IPS DF 4.7 (cell line): ENCODE measurements at regions not wholly inside any gene's neighbourhood (a gene's known extent, or its start where the extent isn't known, plus 50 kb on each side); places are given as distances from the start of the nearest gene placed in this dataset.

ENCODE experiments used
- DNase-seq: peaks from one replicate; pipeline ENCODE4 v3.0.0-alpha.2; 2013; ENCODE audit warnings: low spot score; ENCODE audit errors: extremely low read depth

DNA sequence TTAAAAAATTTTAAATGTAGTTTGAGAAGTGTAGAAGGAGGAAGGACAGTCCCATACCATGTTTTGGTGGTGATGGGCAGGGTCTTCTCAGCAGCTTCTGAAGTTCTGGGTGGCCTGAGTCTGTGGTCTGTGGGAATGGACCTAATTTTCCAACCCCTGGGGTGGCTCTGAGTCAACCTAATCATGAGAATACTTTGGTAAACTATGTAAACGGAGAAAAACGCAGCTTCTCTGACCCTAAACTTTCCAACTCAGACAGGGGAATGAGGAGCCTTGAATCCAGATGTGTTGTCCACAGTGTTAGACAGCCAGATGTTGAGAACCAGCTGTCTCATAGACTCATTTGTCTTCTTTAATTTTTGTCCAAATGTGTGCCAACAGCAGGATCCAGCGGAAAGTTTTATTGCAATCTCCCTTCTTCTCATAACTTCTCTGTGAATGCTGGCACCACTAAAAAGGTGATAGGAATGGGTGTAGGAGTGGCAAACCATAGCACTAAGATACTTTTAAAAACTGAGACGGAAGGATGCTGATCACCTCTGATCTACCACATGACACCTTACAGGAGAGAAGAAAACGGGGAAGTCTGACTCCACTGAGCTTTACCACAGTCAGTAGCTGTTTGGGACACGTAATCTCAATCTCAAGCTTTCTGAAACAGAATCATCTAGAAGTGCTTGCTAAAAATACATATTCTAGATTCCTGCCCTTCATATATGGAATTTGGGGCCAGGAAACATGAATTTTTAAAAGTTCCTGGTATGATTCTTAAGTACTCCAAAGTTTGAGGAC lies 90.5 kb upstream of the PHYHIPL start:
- no peak for DNase-seq

DNA sequence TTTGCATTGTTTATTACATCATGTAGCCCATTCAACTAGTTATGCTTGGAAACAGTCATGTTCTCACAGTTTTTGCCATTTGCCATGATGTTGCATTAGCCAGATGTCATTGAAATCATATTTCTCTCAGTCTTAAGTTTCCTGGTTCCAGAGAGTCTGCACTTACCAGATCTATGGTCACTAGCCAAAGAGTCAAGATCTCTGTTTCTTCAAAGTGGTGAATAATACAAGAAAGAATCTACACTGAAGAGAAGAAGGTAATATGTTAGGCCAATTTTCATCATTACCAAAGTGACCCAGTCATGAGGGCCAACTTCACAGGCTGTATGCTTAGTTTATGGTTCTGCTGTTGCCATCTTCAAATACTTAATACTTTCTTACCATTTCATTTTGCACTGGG lies 89.0 kb upstream of the PHYHIPL start:
- DNase-seq: no peak

DNA sequence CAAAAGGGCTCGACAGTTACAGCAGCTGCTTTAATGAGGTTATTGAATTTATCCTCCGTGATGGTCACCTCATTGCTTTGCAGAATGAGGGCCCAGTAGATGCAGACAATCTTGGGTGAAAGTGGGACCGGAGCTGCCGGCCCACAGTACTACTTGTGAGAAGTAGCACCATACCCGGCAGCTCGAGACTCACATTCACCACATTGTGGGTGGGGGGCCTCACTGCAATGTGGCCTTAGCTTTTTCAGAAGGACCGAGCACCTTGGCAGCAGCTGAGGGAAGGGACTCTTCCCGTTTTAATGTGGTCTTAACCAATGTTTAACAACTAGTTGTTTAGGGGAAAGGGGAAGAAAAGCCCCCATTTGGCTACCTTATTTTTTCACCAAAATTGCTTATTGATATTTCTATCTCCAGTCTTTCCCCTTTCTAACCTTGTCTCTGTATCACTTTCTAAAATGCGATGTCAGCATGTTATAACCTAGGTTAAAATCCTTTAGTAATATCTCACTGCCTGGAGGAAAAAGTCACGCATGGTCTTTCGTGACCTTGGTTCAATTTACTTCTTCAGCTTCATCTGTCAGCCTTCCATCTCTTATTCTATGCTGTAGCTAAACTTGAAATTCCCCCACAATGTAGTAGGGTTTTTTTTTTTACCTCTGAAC lies 87.4 kb upstream of the PHYHIPL start:
- no peak for DNase-seq

DNA sequence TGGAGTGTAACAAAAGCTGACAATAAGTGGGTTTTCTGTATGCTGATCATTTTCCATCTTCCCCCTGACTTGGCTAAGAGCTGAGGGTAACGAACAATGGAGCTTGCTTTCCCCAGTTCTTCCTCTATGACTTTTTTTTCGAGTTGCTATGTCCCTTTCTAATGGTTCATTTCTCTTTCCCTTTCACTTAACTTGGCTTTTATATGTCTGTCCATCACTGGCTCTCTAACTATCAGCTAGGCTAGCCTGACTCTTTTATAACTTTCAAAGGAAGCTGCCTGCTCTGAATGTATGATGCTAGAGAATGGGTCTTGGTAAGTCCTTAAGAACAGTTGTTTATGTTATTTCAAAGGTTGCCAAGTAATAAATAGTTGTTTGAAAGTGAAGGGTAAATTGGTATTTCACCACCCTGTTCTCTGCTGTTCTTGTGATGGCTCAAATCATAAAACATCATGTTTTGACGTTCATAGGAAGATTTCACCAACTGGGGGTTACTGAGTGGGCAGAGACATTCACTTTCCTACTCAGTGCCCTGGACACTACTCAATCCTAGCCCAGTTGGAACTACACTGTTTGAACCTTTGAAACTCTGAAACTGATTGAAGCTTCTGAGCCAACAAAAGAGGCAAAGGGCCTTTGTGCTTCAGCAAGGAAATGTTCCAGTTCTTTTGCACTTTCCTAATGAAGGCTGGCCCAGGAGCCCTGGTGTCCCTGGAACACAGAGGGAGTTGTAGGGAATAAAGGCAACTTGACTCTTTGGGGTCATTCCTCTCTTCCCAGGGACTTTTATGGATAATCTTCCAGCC lies 85.4 kb upstream of the PHYHIPL start:
- DNase-seq: no peak

DNA sequence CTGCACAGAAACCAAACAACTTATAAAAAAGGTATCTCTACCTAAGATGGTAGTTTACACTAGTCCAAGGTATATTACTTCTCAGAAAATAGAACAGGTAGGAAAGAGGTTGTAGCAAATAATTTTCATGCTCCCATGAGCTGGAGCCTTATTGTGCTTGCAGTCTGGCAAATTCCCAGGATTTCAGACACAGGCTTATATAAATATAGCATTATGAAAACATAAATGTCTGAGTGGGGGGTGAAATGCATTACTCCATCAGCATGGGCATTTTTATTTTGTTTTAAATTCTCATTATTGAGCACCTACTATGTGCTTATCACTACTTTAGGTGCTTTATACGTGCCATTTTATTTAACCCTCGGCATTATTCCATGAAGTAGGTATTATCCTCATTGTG lies 83.0 kb upstream of the PHYHIPL start:
- no peak for DNase-seq

DNA sequence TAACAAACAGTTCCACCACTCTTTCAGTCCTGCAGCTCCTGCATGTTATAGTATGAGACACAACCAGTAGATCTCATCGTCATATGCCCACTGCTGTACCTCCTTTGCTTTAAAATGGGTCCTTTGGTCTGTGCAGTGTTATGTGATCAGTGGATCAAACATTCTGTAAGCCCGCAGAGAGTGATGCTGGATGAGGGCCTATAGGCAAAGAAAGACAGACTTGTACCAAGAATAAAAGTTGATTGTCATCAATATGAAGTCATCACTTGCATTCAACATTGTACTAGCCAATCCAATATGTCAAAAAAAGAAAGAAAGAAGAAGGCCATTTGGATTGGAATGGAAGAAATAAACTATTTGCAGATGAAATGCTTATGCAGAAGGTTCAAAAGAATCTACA lies 79.8 kb upstream of the PHYHIPL start:
- no peak for DNase-seq

DNA sequence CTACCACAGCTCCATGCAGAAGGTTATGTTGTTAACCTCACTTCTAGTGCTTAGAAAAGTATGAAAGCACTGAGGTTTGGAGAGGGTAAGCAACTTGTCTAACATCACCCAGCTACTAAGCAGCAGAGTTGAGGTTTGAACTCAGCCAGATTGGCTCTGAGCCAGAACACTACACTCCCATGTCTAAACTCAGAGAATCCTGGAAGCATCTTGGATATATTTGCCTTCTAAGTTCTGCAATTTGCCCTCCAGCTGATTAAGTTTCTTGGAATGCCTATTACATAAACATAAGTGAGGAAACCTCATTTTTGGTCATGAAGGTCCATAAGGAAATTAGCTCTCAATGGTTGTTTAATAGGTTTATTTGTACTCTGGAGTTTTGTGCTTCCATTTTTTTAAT lies 78.1 kb upstream of the PHYHIPL start:
- no peak for DNase-seq

DNA sequence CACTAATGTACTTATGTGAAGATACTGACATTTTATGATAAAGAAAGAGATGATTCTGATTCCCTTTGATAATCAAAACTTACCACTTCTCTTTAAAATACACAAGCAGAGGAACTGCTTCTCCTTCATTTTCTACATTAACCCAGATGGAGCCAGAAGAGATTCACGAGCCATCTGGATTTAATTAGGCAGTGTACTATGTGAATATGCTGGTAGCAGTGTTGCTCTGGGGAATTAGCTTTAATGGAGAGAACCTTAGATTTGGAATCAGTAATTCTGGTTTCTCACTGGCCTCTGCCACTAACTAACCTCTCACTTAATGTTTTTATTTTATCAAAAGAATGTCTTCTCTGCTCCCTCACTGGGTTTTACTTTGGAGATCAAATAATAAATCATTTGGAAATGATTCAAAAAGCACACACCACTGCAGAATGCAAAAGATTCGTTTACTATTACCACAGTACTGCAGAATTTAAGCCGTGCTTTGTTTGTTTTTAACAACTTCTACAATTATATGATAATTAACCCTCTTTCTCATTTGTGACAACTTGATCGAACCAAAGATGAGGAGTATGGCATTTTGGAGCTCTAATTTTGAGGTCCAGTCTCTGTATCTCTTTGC lies 77.5 kb upstream of the PHYHIPL start:
- DNase-seq: no peak

DNA sequence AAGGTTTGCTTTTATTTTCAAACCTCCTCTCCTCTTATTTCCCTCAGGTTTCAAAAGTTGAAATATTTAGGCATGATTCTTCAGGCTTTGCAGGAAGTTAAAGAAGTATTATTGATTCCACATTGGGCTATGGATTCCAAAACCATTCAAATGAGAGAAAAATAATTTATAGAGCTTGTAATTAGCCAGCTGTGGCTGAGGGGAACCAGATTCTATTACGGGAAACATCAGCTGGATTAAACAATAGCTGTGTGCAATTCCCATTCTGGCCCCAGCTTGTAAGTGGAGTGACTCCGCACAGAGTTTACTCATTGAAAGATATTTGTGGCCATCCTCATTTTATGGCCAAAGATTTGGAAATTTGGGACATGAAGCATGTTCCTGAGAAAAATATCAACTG lies 77.0 kb upstream of the PHYHIPL start:
- no peak for DNase-seq

DNA sequence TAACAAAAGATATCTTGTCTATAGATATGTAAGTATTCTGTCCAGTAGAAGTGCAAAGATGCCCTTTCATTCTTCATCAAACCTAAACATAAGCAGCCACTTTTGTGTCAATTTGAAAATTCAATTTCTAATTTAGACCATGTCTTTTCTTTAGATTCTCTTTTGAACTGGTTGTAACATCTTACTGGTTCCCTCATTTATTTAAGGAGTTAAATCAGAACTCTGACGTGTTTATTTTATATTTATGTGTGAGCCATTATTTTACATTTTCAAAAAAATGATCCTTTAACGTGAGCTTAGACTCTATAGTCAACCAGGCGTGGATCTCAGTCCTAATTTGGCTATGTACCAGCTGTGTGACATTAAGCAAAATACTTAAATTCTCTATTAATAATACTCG lies 74.0 kb upstream of the PHYHIPL start:
- no peak for DNase-seq

DNA sequence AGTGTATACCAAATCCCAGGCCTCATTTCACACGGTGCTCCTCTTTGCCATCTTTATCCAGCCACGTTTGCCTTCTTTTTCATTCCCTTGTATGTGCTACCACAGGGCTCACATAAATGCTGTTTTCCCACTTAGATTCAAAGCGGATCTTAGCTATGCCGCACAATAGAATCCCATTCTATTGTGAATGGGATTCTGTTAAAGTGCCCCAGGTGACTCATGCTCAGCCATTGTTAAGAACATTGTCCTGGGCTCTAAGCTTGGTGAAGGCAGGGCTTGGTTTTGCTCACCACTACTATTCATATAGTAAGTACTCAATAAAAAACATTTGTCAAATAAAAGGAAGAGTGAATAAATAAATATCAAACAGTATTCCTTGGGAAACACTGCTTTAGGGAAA lies 72.3 kb upstream of the PHYHIPL start:
- no peak for DNase-seq

DNA sequence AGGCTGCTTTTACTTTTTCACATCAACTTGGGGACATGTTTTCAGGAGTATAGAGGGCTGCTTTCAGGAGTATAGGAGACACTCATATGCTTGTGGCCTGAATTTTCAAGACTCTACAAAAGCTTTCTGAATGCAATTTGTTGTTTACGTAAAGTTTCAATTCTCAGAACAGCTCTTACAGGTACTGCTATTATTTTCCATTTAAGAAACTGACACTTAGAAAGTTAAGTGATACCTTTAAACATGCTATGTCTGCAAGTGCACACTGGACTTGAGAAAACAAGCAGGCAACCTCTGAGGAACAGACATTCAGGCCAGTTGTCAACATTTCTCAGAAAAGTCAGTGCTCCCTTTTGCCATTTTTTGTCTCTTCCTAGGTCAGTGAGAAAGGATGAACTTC lies 70.0 kb upstream of the PHYHIPL start:
- DNase-seq: no peak

DNA sequence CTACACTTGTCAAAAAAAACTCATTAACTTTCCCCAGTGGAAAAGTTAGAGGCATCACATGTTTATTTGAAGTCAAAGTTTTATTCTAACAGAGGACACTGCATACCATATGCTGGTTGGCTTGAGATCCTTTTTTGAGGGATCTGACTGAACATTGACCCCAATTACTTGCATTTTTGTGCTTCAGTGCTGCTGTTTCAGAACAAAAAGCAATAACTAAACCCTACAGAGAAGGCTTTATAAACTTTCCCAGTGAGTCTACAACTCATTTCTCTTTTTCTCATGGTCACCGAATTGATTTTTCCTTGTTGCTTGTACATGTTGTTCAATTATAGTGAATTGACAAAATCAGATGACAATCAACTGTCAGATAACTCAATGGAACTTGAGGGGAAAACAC lies 69.3 kb upstream of the PHYHIPL start:
- no peak for DNase-seq

DNA sequence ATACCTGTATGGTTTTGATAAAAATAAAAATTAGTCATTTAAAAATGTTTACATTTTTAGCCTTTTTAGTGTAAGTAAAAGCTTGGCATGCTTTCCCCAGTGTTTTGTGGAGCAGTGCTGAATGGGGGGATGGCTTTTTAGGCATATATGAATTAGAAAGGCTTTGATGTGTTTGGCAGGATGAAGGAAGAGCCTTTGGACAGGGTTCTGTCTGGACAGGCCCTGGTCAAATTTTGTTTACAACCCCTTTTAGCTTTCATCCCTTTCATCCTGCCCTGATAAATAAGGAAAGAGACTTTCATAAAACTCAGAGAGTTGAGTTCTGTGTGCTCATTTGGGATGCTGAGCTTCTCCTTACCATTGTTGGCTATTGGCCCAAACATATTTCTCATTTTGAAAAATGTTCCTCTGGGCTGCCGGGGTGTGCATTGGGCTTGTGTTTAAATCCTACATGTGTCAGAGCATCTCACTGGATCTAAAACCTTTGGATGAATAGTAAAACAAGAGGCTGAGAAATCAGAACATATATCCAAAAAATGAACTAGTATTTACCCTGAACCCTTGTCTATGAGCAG lies 68.1 kb upstream of the PHYHIPL start:
- no peak for DNase-seq

DNA sequence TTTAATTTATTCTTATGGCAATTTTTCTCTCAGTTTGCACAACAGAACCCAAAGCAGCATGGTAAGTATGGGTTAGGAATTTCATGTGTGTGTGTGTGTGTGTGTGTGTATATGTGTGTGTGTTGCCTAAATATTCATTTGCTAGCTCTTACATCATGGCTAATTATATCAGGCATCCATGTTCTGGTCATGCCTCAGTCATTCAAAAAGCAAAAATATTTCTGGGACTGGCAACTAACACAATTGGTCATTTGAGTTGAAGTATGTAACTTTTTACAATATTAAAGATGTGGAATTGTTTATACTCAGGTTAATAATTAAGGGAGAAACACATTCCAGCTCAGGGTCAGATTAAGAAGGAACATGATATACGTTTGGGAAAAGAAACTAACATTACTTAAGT lies 67.6 kb upstream of the PHYHIPL start:
- no peak for DNase-seq

DNA sequence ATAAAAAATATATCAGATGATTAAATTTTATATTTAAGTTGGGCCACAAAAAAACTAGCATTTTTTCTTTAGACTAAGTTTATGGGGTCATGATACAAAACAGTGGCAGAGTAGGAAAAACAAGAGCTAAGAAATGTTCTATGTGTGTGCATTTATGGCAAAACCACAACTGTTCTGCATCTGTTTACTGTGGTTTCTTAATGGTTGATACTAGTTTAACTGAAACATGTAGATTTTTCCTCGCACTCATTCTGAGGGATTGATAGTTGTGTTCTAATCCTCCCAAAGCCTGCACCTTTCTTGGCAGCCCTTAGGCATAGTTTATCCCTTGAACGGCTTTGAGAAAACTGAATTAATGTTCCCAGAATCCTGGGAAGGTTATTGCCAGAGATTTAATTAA lies 66.6 kb upstream of the PHYHIPL start:
- no peak for DNase-seq

DNA sequence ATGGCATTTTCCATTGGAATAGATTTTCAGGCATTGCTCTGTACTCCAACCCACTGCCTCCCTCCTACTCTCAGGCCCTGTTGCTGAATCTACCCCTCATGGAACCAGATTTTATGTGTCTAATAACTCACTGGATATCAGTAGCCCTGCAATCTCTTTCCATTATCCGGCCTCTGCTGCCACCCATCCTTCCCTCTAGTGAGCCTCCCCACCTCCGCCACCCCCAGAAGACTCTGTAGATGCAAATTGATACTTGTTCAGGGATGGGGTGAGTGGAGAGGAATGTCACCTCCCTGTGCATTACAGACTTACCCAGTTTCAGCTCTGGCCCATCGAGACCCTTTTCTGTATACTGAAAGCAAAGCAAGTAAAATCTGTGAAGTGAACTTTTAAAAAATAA lies 52.3 kb upstream of the PHYHIPL start:
- DNase-seq: no peak

DNA sequence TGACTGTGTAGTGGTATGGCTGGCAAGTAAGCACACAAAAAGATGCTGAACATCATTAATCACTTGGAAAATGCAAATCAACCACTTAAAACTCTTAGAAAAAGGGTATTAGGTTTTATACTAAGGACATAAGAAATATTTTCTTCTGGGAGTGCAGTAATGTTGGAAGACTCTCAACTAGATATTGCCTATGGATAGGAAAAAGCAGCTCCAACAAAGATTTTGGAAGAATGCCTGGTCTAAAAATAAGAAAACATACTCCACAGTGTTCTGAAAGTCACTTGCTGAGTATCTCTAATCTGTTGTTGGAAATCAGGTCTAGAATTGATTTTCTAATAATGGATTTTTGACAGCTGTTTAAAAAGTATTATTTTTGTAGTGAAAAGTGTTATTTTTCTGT lies 50.8 kb upstream of the PHYHIPL start:
- DNase-seq: no peak

DNA sequence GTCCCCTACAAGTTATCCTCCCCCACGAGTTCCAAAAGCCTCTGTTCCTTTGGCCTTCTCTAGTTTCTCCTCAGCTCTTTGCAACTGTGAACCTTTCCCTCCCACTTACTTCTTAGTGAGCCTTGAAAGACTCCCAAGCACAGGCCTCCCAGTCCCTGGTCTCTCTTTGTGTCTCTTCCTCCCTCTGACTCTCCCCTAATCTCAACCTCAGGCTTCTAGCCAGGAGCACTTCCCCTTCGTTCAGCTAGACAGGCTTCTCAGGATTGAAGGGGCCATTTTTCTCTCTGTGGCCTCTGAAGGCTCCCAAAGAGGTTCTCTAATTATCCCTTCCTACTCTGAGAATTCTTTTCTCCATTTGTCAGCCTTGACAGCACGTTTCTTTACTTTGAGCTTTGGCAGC lies 50.2 kb upstream of the PHYHIPL start:
- no peak for DNase-seq
